ENCODE measurements at regions not wholly inside any gene's neighbourhood (a gene's known extent, or its start where the extent isn't known, plus 50 kb on each side); places are given as distances from the start of the nearest gene placed in this dataset.
"Not testable (repeated sequence)": the region's sequence is repeated elsewhere in the genome, so short reads cannot be mapped to it uniquely, and the experiment has no call there.

GRCh38 chr17:68097161-68097805, 61.7 kb downstream of the KPNA2 start:
- no peak for DNase-seq

GRCh38 chr17:68099341-68099753, 63.8 kb downstream of the KPNA2 start:
- DNase-seq = not testable (repeated sequence)

GRCh38 chr17:68100000-68100641, 64.6 kb downstream of the KPNA2 start:
- no peak for DNase-seq

- DNase-seq = peak; percentile 97
Measured at GRCh38 chr17:68101075-68101986, 65.8 kb downstream of the KPNA2 start.

GRCh38 chr17:68101987-68102314, 66.4 kb downstream of the KPNA2 start:
- DNase-seq = no peak

- DNase-seq = peak; percentile 7
Measured at GRCh38 chr17:68102318-68102758, 66.8 kb downstream of the KPNA2 start.

GRCh38 chr17:68103148-68103547, 67.6 kb downstream of the KPNA2 start:
- no peak for DNase-seq

- no peak for DNase-seq
Measured at GRCh38 chr17:68106085-68106484, 70.5 kb downstream of the KPNA2 start.

- no peak for DNase-seq
Measured at GRCh38 chr17:68107373-68107772, 71.8 kb downstream of the KPNA2 start.

- DNase-seq = no peak
Measured at GRCh38 chr17:68108313-68109000, 72.9 kb downstream of the KPNA2 start.

- DNase-seq = not testable (repeated sequence)
Measured at GRCh38 chr17:68109404-68109803, 73.9 kb downstream of the KPNA2 start.

GRCh38 chr17:68116211-68116610, 80.7 kb downstream of the KPNA2 start:
- DNase-seq = not testable (repeated sequence)

- no peak for DNase-seq
Measured at GRCh38 chr17:68122587-68122986, 87.1 kb downstream of the KPNA2 start.

- DNase-seq = no peak
Measured at GRCh38 chr17:68125111-68125870, 89.8 kb downstream of the KPNA2 start.

GRCh38 chr17:68127914-68128313, 92.4 kb downstream of the KPNA2 start:
- DNase-seq = no peak

- DNase-seq = no peak
Measured at GRCh38 chr17:68131456-68131855, 95.9 kb downstream of the KPNA2 start.

- no peak for DNase-seq
Measured at GRCh38 chr17:68133346-68134045, 98.0 kb downstream of the KPNA2 start.

- DNase-seq = no peak
Measured at GRCh38 chr17:68134046-68134637, 98.6 kb downstream of the KPNA2 start.

- DNase-seq = no peak
Measured at GRCh38 chr17:68134731-68135130, 99.2 kb downstream of the KPNA2 start.

GRCh38 chr17:68135141-68135887, 99.8 kb downstream of the KPNA2 start:
- DNase-seq = no peak
